Left lung (tissue), 4 donors: ENCODE measurements at regions not wholly inside any gene's neighbourhood (a gene's known extent, or its start where the extent isn't known, plus 50 kb on each side); places are given as distances from the start of the nearest gene placed in this dataset.

Source experiments
- ATAC-seq: fragments of 200-7000 bp; cut with Tn5 transposase; one replicate; pipeline ENCODE4 v1.9.1; 2020; ENCODE audit warnings: moderate library complexity
- DNase-seq, 4 donors: peaks; one replicate each; pipeline ENCODE4 v3.0.0-alpha.2; 2013 to 2020
- H3K27ac ChIP-seq, 2 donors: fragments of 200-600 bp; sonication (generic) in 1 of 2; one replicate each; pipeline versions ENCODE4 v1.5.0 to v1.8.0; 2020 to 2021
- H3K27me3 ChIP-seq, 2 donors: fragments of 200-600 bp; sonication (generic) in 1 of 2; one replicate each; pipeline versions ENCODE4 v1.5.0 to v1.8.0; 2020 to 2021
- H3K36me3 ChIP-seq, 2 donors: fragments of 200-600 bp; sonication (generic) in 1 of 2; one replicate each; pipeline versions ENCODE4 v1.5.0 to v1.8.0; 2020 to 2021
- H3K4me1 ChIP-seq, 2 donors: fragments of 200-600 bp; one replicate each; pipeline ENCODE4 v1.8.0; 2021
- H3K4me3 ChIP-seq, 2 donors: fragments of 200-600 bp; sonication (generic) in 1 of 2; one replicate each; pipeline versions ENCODE4 v1.5.0 to v1.8.0; 2020 to 2021; ENCODE audit warnings: mild to moderate bottlenecking in 1 of 2
- H3K9me3 ChIP-seq, 2 donors: fragments of 200-600 bp; sonication (generic) in 1 of 2; one replicate each; pipeline versions ENCODE4 v1.5.0 to v1.8.0; 2020 to 2021
- CTCF ChIP-seq, 2 donors: fragments of 200-600 bp; sonication (generic) in 1 of 2; IDR thresholded peaks; one replicate each; pipeline versions ENCODE4 v1.5.0 to v1.8.0; 2021; ENCODE audit warnings: antibody characterized with exemption in 2 of 2
- intact Hi-C, 2 donors: fragments of 100-400 bp; cut with DNase I; formaldehyde crosslinking; loops; one replicate each; pipeline versions ENCODE4 v1.11.2 to v1.14.2; 2022
- donor health status: DM: no; HTN: yes; CAD: no.
- donor health status: DM: no; HTN: no; CAD: no.

GRCh38 chr9:107732781-107733522 is 243.4 kb upstream of the KLF4 start:
- no peak overlapping the region for H3K4me3 ChIP-seq
- DNase-seq (no peak), ATAC-seq (peak; percentile 38)
- no peak for TF ChIP-seq CTCF (IDR thresholded peaks at IDR 0.05)
- H3K9me3 ChIP-seq, result no peaks in the 10 kb centered on the region
- H3K36me3 ChIP-seq, result no peaks in the 10 kb centered on the region
- intact Hi-C loops, result no loop called here
- H3K27me3 ChIP-seq, result no peaks in the 10 kb centered on the region
- H3K4me1 ChIP-seq, result peaks cover 11 to 24% of the 10 kb centered on the region in 2 donors
- H3K27ac ChIP-seq, result peak overlapping the region; percentile 68 to 70

GRCh38 chr9:107731115-107731762 is 241.7 kb upstream of the KLF4 start:
- TF ChIP-seq CTCF (IDR thresholded peaks at IDR 0.05), result no peak
- DNase-seq (no peak), ATAC-seq (no peak)
- intact Hi-C loops, result no loop called here
- Histone ChIP-seq H3K36me3 (no peaks in the 10 kb centered on the region), H3K4me1 (peaks cover 11 to 17% of the 10 kb centered on the region in 2 donors), H3K27me3 (no peaks in the 10 kb centered on the region), H3K4me3 (no peak overlapping the region), H3K9me3 (no peaks in the 10 kb centered on the region), H3K27ac (no peak overlapping the region)

GRCh38 chr9:107730666-107731065 is 241.1 kb upstream of the KLF4 start:
- peaks cover 11 to 17% of the 10 kb centered on the region in 2 donors for H3K4me1 ChIP-seq
- intact Hi-C loops, result no loop called here
- H3K27me3 ChIP-seq, result no peaks in the 10 kb centered on the region
- ATAC-seq (no peak), DNase-seq (no peak)
- no peak for TF ChIP-seq CTCF (IDR thresholded peaks at IDR 0.05)
- no peak overlapping the region for H3K27ac ChIP-seq
- no peak overlapping the region for H3K4me3 ChIP-seq
- H3K9me3 ChIP-seq, result no peaks in the 10 kb centered on the region
- H3K36me3 ChIP-seq, result no peaks in the 10 kb centered on the region

GRCh38 chr9:107727086-107727780 is 237.7 kb upstream of the KLF4 start:
- no peak for ATAC-seq
- no peak overlapping the region for H3K4me3 ChIP-seq
- H3K4me1 ChIP-seq, result no peaks in the 10 kb centered on the region
- intact Hi-C loops, result no loop called here
- H3K36me3 ChIP-seq, result no peaks in the 10 kb centered on the region
- no peaks in the 10 kb centered on the region for H3K27me3 ChIP-seq
- no peak for TF ChIP-seq CTCF (IDR thresholded peaks at IDR 0.05)
- H3K9me3 ChIP-seq, result no peaks in the 10 kb centered on the region
- no peak overlapping the region for H3K27ac ChIP-seq
- DNase-seq, result no peak

GRCh38 chr9:107723015-107723414 is 233.4 kb upstream of the KLF4 start:
- DNase-seq (no peak), ATAC-seq (no peak)
- no peak for TF ChIP-seq CTCF (IDR thresholded peaks at IDR 0.05)
- intact Hi-C loops, result no loop called here
- Histone ChIP-seq H3K4me1 (no peaks in the 10 kb centered on the region), H3K27ac (no peak overlapping the region), H3K4me3 (no peak overlapping the region), H3K27me3 (no peaks in the 10 kb centered on the region), H3K9me3 (no peaks in the 10 kb centered on the region), H3K36me3 (no peaks in the 10 kb centered on the region)
